GM12875 (cell line): ENCODE measurements at regions not wholly inside any gene's neighbourhood (a gene's known extent, or its start where the extent isn't known, plus 50 kb on each side); places are given as distances from the start of the nearest gene placed in this dataset.

ENCODE experiments used
- H3K4me3 ChIP-seq: one replicate; pipeline ENCODE4 v1.5.1; 2011; ENCODE audit warnings: low read depth, low read length, control low read depth
- TF ChIP-seq, protein P1 (sequence below): IDR thresholded peaks from 2 replicates; pipeline ENCODE4 v1.5.1; 2011; ENCODE audit warnings: low read depth, mild to moderate bottlenecking, control low read depth, inconsistent platforms, low read length, moderate library complexity, borderline replicate concordance; ENCODE audit not compliant: insufficient read depth

DNA sequence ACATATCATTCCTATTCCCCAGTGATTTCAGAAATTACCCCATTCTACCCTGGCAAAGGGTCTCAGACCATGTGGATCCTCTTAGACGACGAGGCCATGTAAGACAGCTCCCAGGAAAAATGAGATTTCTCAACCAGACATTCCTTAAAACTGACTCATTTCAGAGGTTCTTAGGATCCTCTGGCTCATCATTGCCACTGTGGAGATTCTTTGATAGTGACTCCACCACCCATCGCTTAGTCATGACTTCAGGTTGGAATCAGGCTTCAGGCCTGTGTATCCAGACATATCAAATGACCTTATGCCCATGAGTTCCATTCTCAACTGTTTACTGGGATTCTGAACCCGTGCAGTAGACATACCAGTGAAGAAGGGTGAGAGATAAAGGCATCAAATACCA is 245.6 kb upstream of the TCF4 start:
- TF ChIP-seq, protein P1, sequence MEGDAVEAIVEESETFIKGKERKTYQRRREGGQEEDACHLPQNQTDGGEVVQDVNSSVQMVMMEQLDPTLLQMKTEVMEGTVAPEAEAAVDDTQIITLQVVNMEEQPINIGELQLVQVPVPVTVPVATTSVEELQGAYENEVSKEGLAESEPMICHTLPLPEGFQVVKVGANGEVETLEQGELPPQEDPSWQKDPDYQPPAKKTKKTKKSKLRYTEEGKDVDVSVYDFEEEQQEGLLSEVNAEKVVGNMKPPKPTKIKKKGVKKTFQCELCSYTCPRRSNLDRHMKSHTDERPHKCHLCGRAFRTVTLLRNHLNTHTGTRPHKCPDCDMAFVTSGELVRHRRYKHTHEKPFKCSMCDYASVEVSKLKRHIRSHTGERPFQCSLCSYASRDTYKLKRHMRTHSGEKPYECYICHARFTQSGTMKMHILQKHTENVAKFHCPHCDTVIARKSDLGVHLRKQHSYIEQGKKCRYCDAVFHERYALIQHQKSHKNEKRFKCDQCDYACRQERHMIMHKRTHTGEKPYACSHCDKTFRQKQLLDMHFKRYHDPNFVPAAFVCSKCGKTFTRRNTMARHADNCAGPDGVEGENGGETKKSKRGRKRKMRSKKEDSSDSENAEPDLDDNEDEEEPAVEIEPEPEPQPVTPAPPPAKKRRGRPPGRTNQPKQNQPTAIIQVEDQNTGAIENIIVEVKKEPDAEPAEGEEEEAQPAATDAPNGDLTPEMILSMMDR: no peak
- no peak overlapping the region for H3K4me3 ChIP-seq

DNA sequence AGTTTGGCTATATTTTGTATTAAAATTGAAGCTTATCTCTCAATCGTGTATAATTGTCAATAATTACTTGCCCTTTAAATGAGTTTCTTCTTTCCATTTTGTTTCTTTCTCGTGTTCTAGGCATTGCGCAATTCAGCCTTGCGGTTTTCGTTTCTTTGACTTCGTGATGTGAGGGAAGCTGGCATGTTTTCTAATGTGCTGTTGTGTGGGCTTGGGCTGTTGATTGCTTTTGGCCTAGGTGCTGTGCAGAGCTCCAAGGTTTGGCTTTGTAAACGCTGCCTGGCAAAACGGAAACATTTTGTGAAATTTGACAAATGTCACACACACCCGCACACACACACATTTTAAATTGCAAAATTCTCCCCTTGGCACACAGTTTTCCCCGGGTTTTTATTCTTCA is 242.6 kb upstream of the TCF4 start:
- TF ChIP-seq, protein P1: no peak
- no peak overlapping the region for H3K4me3 ChIP-seq

DNA sequence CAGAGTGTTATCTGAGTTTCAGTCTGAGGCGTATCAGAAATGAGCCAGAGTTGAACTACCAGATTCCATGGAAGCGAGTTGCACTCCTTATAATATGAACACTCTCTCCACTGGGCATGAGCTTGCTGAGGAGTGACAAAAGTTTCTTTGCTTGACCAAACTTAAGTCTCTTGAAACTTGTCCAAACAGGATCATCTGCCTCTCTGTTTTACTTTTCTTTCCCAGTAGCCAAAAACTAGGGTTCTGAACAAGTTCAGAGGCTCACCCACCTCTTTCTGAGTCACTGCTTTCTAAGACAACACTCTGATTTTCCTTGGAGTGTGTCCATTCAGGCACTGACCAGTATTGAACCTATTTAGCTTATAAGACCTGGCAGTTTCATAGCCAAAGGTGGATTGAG is 233.2 kb upstream of the TCF4 start:
- no peak overlapping the region for H3K4me3 ChIP-seq
- TF ChIP-seq, protein P1: no peak

DNA sequence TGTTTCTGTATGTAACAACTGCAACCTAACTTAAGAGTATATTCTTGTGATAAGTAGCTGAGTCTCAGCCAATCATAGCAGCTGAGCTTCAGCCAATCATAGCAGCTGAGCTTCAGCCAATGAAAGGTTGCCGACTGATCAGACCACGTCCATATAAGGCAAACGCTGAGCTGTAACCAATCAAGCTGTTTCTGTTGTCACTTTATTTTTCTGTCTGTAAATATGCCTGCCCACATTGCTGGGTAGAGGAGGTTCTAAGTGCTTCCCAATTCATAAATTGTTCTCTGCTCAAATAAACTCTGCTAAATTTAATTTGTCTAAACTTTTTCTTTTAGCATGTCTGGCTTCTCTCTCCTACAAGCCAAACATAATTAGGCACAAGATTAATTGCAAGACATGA is 231.5 kb upstream of the TCF4 start:
- TF ChIP-seq, protein P1: no peak
- H3K4me3 ChIP-seq: no peak overlapping the region

DNA sequence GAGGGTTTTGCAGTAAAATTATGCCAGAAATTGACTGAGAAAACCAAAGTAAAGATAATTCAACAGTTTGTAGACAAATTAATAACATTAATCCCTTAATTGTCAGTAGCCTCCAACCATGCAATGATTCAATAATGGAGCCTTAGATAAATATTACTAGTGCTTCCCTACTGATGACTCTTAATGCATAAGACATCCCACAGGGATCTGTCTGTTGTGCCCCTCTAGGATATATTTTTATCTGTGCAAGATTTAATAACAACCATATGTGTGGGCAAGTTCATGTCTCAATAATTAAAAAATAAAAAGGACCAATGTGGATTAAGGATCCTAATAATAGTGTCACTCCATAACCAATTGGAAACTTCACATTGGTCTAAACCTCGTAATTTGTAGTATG is 230.3 kb upstream of the TCF4 start:
- H3K4me3 ChIP-seq: no peak overlapping the region
- TF ChIP-seq, protein P1: no peak

DNA sequence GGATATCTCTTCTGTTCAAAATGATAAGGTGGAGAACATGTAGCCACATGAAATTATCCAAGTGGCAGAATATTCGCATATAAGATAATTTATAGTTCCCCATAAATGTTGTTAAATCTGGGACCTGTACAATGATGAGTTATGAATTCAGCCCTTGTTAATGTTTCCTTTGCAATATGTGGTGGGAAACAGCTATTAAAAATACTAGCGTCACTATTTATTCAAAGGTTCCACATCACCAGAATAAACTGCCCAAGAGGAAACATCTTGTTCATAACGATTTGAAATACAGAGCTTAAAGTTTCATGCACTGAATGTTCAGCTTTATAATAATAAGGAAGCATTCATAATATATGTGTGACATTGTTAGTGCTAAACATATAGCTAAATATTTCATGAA is 223.9 kb upstream of the TCF4 start:
- no peak overlapping the region for H3K4me3 ChIP-seq
- TF ChIP-seq, protein P1: no peak

DNA sequence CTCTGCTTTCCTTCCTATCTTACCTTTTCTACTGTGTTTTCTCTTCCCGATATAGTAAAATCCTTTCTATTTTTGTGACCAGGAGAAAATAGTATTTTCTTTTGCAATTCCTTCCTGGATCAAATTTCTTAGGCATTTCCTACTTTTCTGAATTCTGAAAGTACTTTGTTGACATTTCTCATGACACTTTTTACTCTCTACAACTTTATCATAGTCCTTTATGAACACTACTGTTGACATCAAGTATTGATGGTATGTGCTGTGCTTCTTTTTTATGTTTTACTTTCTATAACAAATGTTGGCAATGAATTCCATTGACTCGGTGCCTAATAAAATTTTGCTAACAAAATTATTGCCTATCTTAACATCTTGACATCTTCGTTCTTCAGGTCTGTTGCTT is 217.7 kb upstream of the TCF4 start:
- TF ChIP-seq, protein P1: no peak
- no peak overlapping the region for H3K4me3 ChIP-seq
